Hepatocyte (in vitro differentiated cells): ENCODE measurements at regions not wholly inside any gene's neighbourhood (a gene's known extent, or its start where the extent isn't known, plus 50 kb on each side); places are given as distances from the start of the nearest gene placed in this dataset.

Experiments used
- EZH2 ChIP-seq: fragments of 200-600 bp; sonication (generic); IDR thresholded peaks from 2 replicates; pipeline ENCODE4 v1.6.1; 2016; ENCODE audit warnings: antibody characterized with exemption, mild to moderate bottlenecking, borderline replicate concordance
- TF ChIP-seq, protein P1 (sequence below): fragments of 200-600 bp; sonication (generic); IDR thresholded peaks from 2 replicates; pipeline ENCODE4 v1.5.1; 2016; ENCODE audit warnings: antibody characterized with exemption, mild to moderate bottlenecking; ENCODE audit not compliant: poor library complexity

GRCh38 chr13:111611651-111612050 is 291.2 kb downstream of the TEX29 start:
- TF ChIP-seq, protein P1, sequence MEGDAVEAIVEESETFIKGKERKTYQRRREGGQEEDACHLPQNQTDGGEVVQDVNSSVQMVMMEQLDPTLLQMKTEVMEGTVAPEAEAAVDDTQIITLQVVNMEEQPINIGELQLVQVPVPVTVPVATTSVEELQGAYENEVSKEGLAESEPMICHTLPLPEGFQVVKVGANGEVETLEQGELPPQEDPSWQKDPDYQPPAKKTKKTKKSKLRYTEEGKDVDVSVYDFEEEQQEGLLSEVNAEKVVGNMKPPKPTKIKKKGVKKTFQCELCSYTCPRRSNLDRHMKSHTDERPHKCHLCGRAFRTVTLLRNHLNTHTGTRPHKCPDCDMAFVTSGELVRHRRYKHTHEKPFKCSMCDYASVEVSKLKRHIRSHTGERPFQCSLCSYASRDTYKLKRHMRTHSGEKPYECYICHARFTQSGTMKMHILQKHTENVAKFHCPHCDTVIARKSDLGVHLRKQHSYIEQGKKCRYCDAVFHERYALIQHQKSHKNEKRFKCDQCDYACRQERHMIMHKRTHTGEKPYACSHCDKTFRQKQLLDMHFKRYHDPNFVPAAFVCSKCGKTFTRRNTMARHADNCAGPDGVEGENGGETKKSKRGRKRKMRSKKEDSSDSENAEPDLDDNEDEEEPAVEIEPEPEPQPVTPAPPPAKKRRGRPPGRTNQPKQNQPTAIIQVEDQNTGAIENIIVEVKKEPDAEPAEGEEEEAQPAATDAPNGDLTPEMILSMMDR: no peak
- no peak for TF ChIP-seq EZH2
